ENCODE measurements at regions not wholly inside any gene's neighbourhood (a gene's known extent, or its start where the extent isn't known, plus 50 kb on each side); places are given as distances from the start of the nearest gene placed in this dataset.

DNA sequence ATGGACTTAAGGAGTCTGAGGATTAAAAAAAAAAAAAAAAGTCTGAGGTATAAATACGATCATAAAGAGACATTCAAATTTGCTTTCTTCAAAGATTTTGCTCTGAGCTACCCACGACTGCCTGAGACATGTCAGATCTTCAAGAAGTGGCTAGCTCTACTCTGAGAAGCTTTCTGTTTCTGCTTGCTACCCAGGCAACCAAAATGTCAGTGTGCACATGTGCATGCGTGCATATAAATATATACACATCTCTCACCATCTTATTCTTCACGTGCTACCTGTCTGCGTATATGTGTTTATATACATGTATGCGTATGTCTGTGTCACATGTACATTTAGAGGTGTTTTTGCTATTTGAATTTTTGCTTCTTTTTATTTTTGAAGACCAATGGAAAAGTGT, 299.6 kb upstream of the STXBP5 start:
- DNase-seq (ENCODE audit: low spot score) = no peak
- TF ChIP-seq, protein P1, sequence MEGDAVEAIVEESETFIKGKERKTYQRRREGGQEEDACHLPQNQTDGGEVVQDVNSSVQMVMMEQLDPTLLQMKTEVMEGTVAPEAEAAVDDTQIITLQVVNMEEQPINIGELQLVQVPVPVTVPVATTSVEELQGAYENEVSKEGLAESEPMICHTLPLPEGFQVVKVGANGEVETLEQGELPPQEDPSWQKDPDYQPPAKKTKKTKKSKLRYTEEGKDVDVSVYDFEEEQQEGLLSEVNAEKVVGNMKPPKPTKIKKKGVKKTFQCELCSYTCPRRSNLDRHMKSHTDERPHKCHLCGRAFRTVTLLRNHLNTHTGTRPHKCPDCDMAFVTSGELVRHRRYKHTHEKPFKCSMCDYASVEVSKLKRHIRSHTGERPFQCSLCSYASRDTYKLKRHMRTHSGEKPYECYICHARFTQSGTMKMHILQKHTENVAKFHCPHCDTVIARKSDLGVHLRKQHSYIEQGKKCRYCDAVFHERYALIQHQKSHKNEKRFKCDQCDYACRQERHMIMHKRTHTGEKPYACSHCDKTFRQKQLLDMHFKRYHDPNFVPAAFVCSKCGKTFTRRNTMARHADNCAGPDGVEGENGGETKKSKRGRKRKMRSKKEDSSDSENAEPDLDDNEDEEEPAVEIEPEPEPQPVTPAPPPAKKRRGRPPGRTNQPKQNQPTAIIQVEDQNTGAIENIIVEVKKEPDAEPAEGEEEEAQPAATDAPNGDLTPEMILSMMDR (IDR thresholded peaks at IDR 0.05; ENCODE audit: extremely low read depth, insufficient read depth, missing control alignments) = no peak
- in situ Hi-C loops (cut with MboI; ENCODE audit: low pct_unique_long_range_greater_than_20kb, low sequenced_read_pairs, unreplicated experiment) = no loop called here

DNA sequence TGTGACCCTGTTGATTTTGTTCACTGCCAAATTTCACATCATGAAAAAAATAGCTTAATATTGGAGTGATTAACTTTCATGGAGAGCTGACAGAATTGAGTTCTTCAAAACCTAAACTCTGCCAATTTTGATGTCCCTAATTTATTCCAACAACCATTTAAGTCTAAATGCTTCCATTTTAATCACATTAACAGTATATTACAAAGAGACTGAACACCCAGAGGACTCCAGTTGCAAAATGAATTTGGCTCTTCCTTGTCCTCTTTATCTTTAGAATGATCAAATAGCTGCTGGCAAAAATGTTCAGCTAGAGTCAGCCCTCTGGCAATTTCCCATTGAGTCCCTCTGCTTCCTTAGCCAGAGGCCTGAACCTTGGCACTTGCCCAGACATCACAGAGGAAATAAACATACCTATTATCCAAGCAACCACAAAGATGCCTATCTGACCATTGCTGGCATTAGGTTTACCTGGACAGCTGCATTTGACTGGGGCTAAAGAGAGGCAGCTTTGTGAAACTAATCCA, 299.0 kb upstream of the STXBP5 start:
- in situ Hi-C loops (cut with MboI; ENCODE audit: low pct_unique_long_range_greater_than_20kb, low sequenced_read_pairs, unreplicated experiment) = no loop called here
- no peak for DNase-seq (ENCODE audit: low spot score)
- TF ChIP-seq, protein P1 (IDR thresholded peaks at IDR 0.05; ENCODE audit: extremely low read depth, insufficient read depth, missing control alignments) = no peak

DNA sequence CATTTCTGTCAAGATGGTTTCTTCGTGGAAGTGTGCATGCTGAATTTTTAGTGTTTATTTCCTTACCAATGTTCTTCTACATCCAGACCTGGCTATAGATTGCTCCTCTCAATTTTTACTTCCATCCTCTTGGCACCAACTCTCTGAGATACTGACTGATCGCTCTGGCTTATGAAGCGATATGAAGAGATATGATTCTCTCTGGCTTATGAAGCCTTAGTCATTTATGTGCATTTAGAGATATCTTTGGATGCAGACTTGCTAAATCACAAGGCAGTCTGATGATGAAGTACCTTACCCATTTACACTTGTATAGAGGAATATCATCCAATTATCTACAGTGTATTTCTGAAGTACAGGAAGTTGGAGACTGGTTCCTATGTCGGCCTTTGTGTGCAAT, 295.4 kb upstream of the STXBP5 start:
- in situ Hi-C loops (cut with MboI; ENCODE audit: low pct_unique_long_range_greater_than_20kb, low sequenced_read_pairs, unreplicated experiment) = no loop called here
- DNase-seq (ENCODE audit: low spot score) = no peak
- TF ChIP-seq, protein P1 (IDR thresholded peaks at IDR 0.05; ENCODE audit: extremely low read depth, insufficient read depth, missing control alignments) = no peak

- in situ Hi-C loops (cut with MboI; ENCODE audit: low pct_unique_long_range_greater_than_20kb, low sequenced_read_pairs, unreplicated experiment) = no loop called here
- TF ChIP-seq, protein P1 (IDR thresholded peaks at IDR 0.05; ENCODE audit: extremely low read depth, insufficient read depth, missing control alignments) = no peak
- DNase-seq (ENCODE audit: low spot score) = no peak
Measured at GRCh38 chr6:146909376-146909775, 294.8 kb upstream of the STXBP5 start.

GRCh38 chr6:146909886-146910285, 294.3 kb upstream of the STXBP5 start:
- no peak for DNase-seq (ENCODE audit: low spot score)
- in situ Hi-C loops (cut with MboI; ENCODE audit: low pct_unique_long_range_greater_than_20kb, low sequenced_read_pairs, unreplicated experiment) = no loop called here
- TF ChIP-seq, protein P1 (IDR thresholded peaks at IDR 0.05; ENCODE audit: extremely low read depth, insufficient read depth, missing control alignments) = no peak

DNA sequence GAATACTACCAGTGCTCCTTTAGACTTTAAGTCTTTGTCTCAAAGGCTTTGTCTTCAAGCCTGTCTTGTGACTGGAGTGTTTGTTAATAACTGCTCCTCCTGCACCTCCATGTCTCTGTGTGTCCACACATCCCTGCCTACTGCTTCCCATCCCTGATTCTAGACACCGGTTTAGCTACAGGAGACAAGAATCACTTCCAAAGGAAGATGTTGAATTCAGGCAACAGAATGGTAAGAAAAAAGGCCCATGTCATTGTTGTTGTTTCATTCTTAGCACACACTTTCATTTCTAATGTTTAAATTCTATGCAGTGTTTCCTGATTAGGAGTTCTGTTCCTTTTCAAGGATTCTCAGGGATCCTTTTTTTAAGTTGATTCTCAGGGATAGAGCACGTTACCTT, 293.6 kb upstream of the STXBP5 start:
- in situ Hi-C loops (cut with MboI; ENCODE audit: low pct_unique_long_range_greater_than_20kb, low sequenced_read_pairs, unreplicated experiment) = no loop called here
- TF ChIP-seq, protein P1 (IDR thresholded peaks at IDR 0.05; ENCODE audit: extremely low read depth, insufficient read depth, missing control alignments) = no peak
- no peak for DNase-seq (ENCODE audit: low spot score)
